Activated CD4-positive, CD25-positive, alpha-beta regulatory T cell (primary cell): ENCODE measurements at regions not wholly inside any gene's neighbourhood (a gene's known extent, or its start where the extent isn't known, plus 50 kb on each side); places are given as distances from the start of the nearest gene placed in this dataset.

ENCODE experiments used
- DNase-seq, 4 experiments: peaks; one replicate each; lab custom pipeline; 2025; lab: John Stamatoyannopoulos, UW

- no peak for DNase-seq
Observed at GRCh38 chr20:50286174-50286511, 95.5 kb downstream of the CEBPB start.

- no peak for DNase-seq
Observed at GRCh38 chr20:50286609-50287008, 96.0 kb downstream of the CEBPB start.

- DNase-seq = no peak
Observed at GRCh38 chr20:50287512-50287911, 96.9 kb downstream of the CEBPB start.

- DNase-seq = no peak
Observed at GRCh38 chr20:50288128-50288623, 97.5 kb downstream of the CEBPB start.

- no peak for DNase-seq
Observed at GRCh38 chr20:50289581-50289980, 99.0 kb downstream of the CEBPB start.

GRCh38 chr20:50290112-50290511 is 99.5 kb downstream of the CEBPB start:
- no peak for DNase-seq

GRCh38 chr20:50290808-50291207 is 100.2 kb downstream of the CEBPB start:
- no peak for DNase-seq

GRCh38 chr20:50291254-50292078 is 100.8 kb downstream of the CEBPB start:
- no peak for DNase-seq

GRCh38 chr20:50292079-50292590 is 101.5 kb downstream of the CEBPB start:
- DNase-seq = no peak

GRCh38 chr20:50292591-50293283 is 102.1 kb downstream of the CEBPB start:
- DNase-seq = peak in 2 of 4 experiments; percentile 28 to 32

GRCh38 chr20:50293284-50294139 is 102.9 kb downstream of the CEBPB start:
- DNase-seq = no peak

GRCh38 chr20:50294164-50295088 is 103.8 kb downstream of the CEBPB start:
- no peak for DNase-seq

GRCh38 chr20:50295345-50295744 is 104.7 kb downstream of the CEBPB start:
- no peak for DNase-seq

GRCh38 chr20:50295762-50296449 is 105.3 kb downstream of the CEBPB start:
- no peak for DNase-seq

GRCh38 chr20:50296450-50297375 is 106.1 kb downstream of the CEBPB start:
- no peak for DNase-seq

GRCh38 chr20:50297498-50298376 is 107.1 kb downstream of the CEBPB start:
- no peak for DNase-seq

- DNase-seq = no peak
Observed at GRCh38 chr20:50298554-50299324, 108.1 kb downstream of the CEBPB start.

GRCh38 chr20:50299325-50299629 is 108.6 kb downstream of the CEBPB start:
- DNase-seq = no peak
